Activated naive CD8-positive, alpha-beta T cell treated with anti-CD3 and anti-CD28 coated beads, Interleukin-2, amount 50 U/mL, for 16 hours (primary cell): ENCODE measurements at regions not wholly inside any gene's neighbourhood (a gene's known extent, or its start where the extent isn't known, plus 50 kb on each side); places are given as distances from the start of the nearest gene placed in this dataset.

Source experiments
- DNase-seq: peaks from one replicate; pipeline ENCODE4 v3.0.0-alpha.2; 2020; ENCODE audit warnings: low read depth, low spot score

- no peak for DNase-seq
These were observed 111.8 kb upstream of the ZNF438 start for GRCh38 chr10:31143331-31143935.

- no peak for DNase-seq
These were observed 114.3 kb upstream of the ZNF438 start for GRCh38 chr10:31145986-31146385.

GRCh38 chr10:31146491-31147209 is 115.0 kb upstream of the ZNF438 start:
- DNase-seq: no peak

- DNase-seq: no peak
These were observed 115.5 kb upstream of the ZNF438 start for GRCh38 chr10:31147210-31147608.

GRCh38 chr10:31148951-31149350 is 117.3 kb upstream of the ZNF438 start:
- DNase-seq: no peak

GRCh38 chr10:31149835-31150512 is 118.3 kb upstream of the ZNF438 start:
- DNase-seq: no peak

GRCh38 chr10:31151301-31151700 is 119.6 kb upstream of the ZNF438 start:
- DNase-seq: no peak

- no peak for DNase-seq
These were observed 120.9 kb upstream of the ZNF438 start for GRCh38 chr10:31152421-31153135.

- DNase-seq: no peak
These were observed 121.5 kb upstream of the ZNF438 start for GRCh38 chr10:31153161-31153560.

- no peak for DNase-seq
These were observed 122.0 kb upstream of the ZNF438 start for GRCh38 chr10:31153692-31154091.

- no peak for DNase-seq
These were observed 123.3 kb upstream of the ZNF438 start for GRCh38 chr10:31154996-31155395.

- DNase-seq: no peak
These were observed 125.7 kb upstream of the ZNF438 start for GRCh38 chr10:31157123-31158010.

- DNase-seq: no peak
These were observed 126.5 kb upstream of the ZNF438 start for GRCh38 chr10:31158011-31158658.

GRCh38 chr10:31166606-31167005 is 134.9 kb upstream of the ZNF438 start:
- DNase-seq: no peak

GRCh38 chr10:31170636-31171035 is 139.0 kb upstream of the ZNF438 start:
- no peak for DNase-seq

GRCh38 chr10:31171402-31172083 is 139.9 kb upstream of the ZNF438 start:
- no peak for DNase-seq

GRCh38 chr10:31172925-31173324 is 141.3 kb upstream of the ZNF438 start:
- DNase-seq: no peak

GRCh38 chr10:31173752-31174151 is 142.1 kb upstream of the ZNF438 start:
- no peak for DNase-seq

GRCh38 chr10:31179091-31179680 is 139.8 kb upstream of the ZEB1 start:
- DNase-seq: no peak
